ENCODE measurements at regions not wholly inside any gene's neighbourhood (a gene's known extent, or its start where the extent isn't known, plus 50 kb on each side); places are given as distances from the start of the nearest gene placed in this dataset.
"Not testable (repeated sequence)": the region's sequence is repeated elsewhere in the genome, so short reads cannot be mapped to it uniquely, and the experiment has no call there.

DNA sequence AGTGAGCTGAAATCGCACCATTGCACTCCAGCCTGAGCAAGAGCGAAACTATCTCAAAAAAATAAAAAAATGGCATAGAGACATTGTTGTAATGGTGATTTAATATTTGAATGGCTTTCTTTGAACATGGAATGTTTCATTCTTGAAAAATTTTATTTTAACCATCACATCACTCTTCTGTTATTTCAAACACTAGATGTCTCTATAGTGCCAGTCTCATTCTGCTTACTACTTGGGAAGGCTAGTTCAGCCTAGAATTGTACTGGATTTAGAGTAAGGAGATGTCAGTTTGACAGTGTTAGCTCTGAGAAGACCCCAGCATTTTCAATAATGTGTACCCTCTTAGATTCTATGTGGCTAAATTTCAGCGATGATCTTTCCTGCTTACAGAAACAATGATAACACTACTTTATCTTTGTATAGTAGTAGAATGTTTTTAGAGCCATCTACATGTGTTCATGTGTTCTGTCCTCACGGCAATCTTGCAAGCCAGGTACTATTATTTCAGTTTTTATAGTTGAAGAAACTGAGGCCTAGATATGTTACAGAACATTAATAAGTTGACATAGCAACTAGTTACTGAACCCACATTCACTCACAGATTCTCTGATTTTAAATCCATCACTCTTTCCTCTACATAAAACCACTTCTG, 142.9 kb upstream of the ZSWIM2 start:
- no peak for DNase-seq (ENCODE audit: low spot score)

DNA sequence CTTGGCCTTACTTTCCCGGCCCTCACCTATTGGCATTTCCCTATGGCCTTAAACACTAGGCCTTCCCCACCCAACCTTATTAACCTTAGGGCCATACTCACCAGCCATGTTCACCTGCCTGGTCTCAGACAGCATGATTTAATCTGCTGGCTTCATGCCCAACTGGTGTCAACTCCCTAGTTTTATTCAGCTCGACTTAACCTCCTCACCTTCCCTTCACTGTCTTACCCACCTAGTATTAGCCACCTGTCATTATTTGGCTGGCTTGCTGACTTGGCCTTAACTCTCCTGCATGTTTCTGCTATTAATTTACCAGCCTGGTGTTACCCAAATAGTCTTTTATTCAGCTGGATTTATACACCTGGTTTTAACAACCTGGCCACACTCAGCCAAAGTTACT, 136.0 kb upstream of the ZSWIM2 start:
- DNase-seq (ENCODE audit: low spot score) = no peak

GRCh38 chr2:186984481-186984880, 135.5 kb upstream of the ZSWIM2 start:
- DNase-seq (ENCODE audit: low spot score) = no peak

GRCh38 chr2:186980787-186981550, 132.0 kb upstream of the ZSWIM2 start:
- no peak for DNase-seq (ENCODE audit: low spot score)

DNA sequence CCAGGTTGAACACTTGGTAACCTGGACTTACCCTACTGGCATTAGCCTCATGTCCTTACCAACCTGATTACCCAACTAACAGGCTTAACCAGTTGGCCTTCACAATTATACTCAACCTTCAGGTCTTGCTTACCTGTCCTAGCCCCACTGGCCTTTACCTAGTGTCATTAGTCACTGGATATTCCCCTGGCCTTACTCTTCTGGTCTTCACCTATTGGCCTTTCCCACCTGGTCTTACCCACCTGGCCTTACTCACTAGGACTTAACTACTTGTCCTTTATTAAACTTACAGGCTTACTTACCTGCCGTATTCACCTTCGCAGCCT, 131.1 kb upstream of the ZSWIM2 start:
- DNase-seq (ENCODE audit: low spot score) = no peak

- DNase-seq (ENCODE audit: low spot score) = no peak
Observed at GRCh38 chr2:186979439-186980116, 130.6 kb upstream of the ZSWIM2 start.

- DNase-seq (ENCODE audit: low spot score) = no peak
Observed at GRCh38 chr2:186977433-186978045, 128.6 kb upstream of the ZSWIM2 start.

GRCh38 chr2:186976329-186976728, 127.4 kb upstream of the ZSWIM2 start:
- DNase-seq (ENCODE audit: low spot score) = no peak

- no peak for DNase-seq (ENCODE audit: low spot score)
Observed at GRCh38 chr2:186972281-186972970, 123.5 kb upstream of the ZSWIM2 start.

DNA sequence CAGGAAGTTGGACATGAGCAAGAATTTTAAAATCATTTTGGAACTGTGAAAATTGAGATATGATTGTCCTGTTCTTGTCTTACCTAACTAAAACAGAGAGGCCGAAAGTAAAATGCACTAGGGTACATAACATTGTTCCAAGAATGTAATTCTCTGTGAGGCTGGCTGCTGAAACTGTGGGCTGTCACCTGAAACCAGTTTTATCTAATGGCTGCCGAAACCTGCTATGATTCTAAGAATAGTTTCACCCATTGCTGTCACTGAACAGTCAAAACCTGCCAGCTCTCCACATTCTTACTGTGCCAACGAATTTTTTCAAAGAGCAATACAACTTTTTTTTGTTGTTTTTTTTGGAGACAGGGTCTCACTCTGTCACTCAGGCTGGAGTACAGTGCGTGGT, 119.3 kb upstream of the ZSWIM2 start:
- no peak for DNase-seq (ENCODE audit: low spot score)

DNA sequence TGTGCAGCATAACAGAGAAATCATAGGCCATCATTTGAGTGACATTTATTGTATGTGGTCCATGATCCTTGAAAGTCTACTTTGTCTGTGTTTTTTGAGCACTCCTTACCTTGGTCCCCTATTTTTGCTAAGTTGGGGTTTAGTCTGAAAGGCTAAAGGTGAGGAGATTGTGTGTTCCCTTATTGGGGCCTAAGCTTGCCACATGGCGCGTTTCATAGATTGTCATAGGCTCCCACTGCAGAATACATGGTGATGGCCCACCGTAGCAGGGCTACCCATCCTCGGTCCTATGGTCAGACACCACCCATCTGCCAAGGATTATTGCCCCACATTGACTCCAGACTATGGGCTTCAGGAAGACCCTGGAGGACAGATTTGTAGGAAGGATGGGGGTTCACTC, 117.0 kb upstream of the ZSWIM2 start:
- DNase-seq (ENCODE audit: low spot score) = no peak

- no peak for DNase-seq (ENCODE audit: low spot score)
Observed at GRCh38 chr2:186962085-186962747, 113.2 kb upstream of the ZSWIM2 start.

DNA sequence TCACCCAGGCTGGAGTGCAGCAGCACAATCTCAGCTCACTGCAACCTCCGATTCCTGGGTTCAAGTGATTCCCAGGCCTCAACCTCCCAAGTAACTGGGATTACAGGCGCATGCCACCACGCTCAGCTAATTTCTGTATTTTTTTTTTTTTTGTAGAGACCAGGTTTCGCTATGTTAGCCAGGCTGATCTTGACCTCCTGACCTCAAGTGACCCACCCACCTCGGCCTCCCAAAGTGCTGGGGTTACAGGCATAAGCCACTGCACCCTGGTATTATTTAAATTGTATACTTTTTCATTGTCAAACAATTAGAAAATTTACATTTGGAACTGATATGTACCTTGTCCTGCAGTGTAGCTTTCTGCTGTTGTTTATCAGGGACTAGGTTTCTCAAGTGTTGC, 111.3 kb upstream of the ZSWIM2 start:
- DNase-seq (ENCODE audit: low spot score) = not testable (repeated sequence)

DNA sequence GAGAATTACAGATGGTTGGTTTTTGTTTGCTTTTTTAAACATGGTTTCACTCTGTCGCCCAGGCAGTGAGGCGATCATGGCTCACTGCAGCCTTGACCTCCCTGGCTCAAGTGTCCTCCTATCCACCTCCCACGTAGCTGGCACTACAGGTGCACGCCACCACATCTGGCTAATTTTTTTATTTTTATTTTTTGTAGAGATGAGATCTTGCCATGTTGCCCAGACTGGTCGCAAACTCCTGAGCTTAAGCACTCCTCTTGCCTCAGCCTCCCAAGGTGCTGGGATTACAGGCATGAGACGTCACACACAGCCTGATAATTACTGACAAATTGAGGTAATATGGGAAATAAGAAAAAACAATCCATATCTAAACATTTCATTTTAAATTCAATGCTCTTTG, 110.5 kb upstream of the ZSWIM2 start:
- no peak for DNase-seq (ENCODE audit: low spot score)

DNA sequence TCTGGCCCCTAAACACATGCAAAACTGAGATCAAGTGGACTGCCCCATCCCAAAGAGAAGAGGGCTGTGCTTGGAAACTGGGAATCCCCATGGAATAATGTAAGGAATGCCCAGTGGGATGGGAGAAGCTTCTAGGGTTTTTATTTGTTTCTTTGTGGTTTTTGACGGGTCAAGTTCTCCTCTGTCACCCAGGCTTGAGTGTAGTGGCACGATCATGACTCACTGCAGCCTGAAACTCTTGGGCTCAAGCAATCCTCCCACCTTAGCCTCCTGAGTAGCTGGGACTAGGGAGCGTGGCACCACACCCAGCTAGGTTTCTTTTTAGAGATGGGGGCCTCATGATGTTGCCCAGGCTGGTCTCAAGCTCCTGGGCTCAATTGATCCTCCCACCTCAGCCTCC, 101.7 kb upstream of the ZSWIM2 start:
- DNase-seq (ENCODE audit: low spot score) = no peak

DNA sequence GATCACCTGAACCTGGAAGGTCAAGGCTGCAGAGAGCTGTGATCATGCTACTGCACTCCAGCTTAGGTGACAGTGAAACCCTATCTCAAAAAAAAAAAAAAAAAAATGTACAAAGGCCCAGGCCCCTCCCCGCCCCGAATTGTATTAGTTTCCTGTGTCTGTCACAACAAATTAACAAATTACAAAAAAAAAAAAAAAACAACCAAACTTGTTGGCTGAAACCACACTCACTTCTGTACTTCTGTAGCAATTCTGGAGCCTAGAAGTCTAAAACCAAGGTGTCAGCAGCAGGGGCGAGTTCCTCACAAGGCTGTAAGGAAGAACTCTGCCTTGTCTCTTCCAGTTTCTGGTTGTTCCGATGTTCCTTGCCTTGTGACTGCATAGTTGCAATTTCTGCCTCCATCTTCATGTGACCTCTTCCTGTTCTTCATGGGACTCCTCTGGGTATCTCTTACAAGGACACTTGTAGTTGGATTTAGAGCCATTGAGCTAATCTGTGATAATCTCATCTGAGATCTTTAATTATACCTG, 100.8 kb upstream of the ZSWIM2 start:
- no peak for DNase-seq (ENCODE audit: low spot score)

- no peak for DNase-seq (ENCODE audit: low spot score)
Observed at GRCh38 chr2:186947516-186947915, 98.5 kb upstream of the ZSWIM2 start.

GRCh38 chr2:186946896-186947467, 98.0 kb upstream of the ZSWIM2 start:
- no peak for DNase-seq (ENCODE audit: low spot score)

DNA sequence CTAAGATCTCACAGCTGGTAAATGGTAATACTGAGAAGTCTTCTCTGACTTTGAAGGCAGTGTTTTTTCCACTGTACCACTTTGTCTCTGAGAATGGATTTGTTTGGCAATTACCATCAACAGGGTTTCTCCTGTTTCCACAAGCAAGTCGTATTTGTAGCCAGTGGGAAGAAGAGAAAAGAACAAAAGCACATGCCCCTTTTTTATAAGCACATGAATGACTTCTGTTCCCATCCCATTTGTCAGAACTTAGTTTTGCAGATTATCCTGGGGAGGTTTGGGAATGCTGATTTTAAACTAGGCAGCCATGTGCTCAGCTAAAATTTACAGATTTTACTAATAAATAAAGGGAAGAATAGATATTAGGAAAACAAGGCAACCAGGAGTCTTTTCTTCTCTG, 92.9 kb upstream of the ZSWIM2 start:
- DNase-seq (ENCODE audit: low spot score) = no peak

DNA sequence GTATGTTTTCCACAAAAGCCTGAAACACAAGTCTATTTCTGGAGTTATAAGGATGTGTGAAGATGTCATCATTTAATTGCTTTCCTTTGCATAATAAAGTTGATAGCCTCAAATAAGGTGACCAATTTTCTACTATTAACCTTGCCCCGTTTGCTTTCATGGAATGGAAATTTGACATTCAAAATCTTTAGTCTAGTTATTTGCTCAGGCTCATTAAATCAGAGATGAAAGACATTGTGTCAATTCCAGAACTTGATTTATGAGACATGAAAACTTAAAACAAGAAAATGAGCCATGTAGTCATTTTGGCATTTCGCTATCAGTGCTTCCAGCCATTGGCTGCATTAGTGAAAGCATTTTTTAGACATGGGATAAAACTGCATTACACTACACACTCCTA, 91.5 kb upstream of the ZSWIM2 start:
- no peak for DNase-seq (ENCODE audit: low spot score)

GRCh38 chr2:186934420-186934819, 85.5 kb upstream of the ZSWIM2 start:
- no peak for DNase-seq (ENCODE audit: low spot score)

Measured in cerebellar cortex (tissue), 1 donor.